Nephron (organoid): ENCODE measurements at regions not wholly inside any gene's neighbourhood (a gene's known extent, or its start where the extent isn't known, plus 50 kb on each side); places are given as distances from the start of the nearest gene placed in this dataset.

Source experiments
- H3K27ac Mint-ChIP-seq, 3 experiments: 2 replicates each; pipeline ENCODE4 v1.8.0; 2020; ENCODE audit warnings: mixed read lengths in 3 of 3, mild to moderate bottlenecking in 2 of 3, moderate library complexity in 1 of 3
- H3K27me3 Mint-ChIP-seq: 2 replicates; pipeline ENCODE4 v1.8.0; 2021; ENCODE audit warnings: low read depth, mild to moderate bottlenecking, moderate library complexity, mixed read lengths
- H3K36me3 Mint-ChIP-seq: 2 replicates; pipeline ENCODE4 v1.8.0; 2020; ENCODE audit warnings: low read depth, mixed read lengths
- H3K4me1 Mint-ChIP-seq: 2 replicates; pipeline ENCODE4 v1.8.0; 2020; ENCODE audit warnings: mixed read lengths
- H3K4me3 Mint-ChIP-seq, 3 experiments: 2 replicates each; pipeline ENCODE4 v1.8.0; 2020; ENCODE audit warnings: mild to moderate bottlenecking in 3 of 3, mixed read lengths in 3 of 3, moderate library complexity in 2 of 3
- H3K9me3 Mint-ChIP-seq: 2 replicates; pipeline ENCODE4 v1.8.0; 2020; ENCODE audit warnings: mixed read lengths
- CTCF ChIP-seq, 3 experiments: fragments of 200-600 bp; sonication (generic); IDR thresholded peaks; one replicate each; pipeline ENCODE4 v1.5.0; 2021; ENCODE audit warnings: antibody characterized with exemption in 3 of 3; ENCODE audit not compliant: unreplicated experiment in 3 of 3

DNA sequence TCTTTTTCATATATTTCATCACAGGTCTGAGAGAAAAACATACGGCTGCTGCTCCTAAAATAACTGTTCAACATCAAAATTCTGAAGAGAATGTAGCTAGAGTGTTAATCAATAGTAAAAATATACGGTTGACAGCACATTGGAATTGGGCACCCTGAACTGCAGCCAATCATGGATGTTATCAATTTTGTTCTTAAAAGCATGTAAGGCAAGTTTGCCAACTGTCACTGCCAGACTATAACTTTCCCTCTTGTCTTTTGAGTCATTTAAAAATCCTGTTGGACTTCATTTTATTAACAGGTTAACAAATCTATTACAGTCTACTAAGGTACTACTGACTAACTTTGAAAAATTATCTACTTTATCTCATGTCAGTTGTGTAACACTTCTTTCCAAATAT lies 592.8 kb downstream of the HACE1 start:
- no peak overlapping the region for H3K4me3 Mint-ChIP-seq
- no peak overlapping the region for H3K27ac Mint-ChIP-seq
- no peaks in the 10 kb centered on the region for H3K9me3 Mint-ChIP-seq
- TF ChIP-seq CTCF (IDR thresholded peaks at IDR 0.05; ENCODE audit: unreplicated experiment in 3 of 3), result no peak
- H3K27me3 Mint-ChIP-seq, result no peaks in the 10 kb centered on the region
- H3K4me1 Mint-ChIP-seq, result no peaks in the 10 kb centered on the region
- no peaks in the 10 kb centered on the region for H3K36me3 Mint-ChIP-seq

GRCh38 chr6:104256646-104257045 lies 603.1 kb downstream of the HACE1 start:
- Mint-ChIP-seq H3K36me3 (no peaks in the 10 kb centered on the region), H3K27me3 (no peaks in the 10 kb centered on the region), H3K4me1 (no peaks in the 10 kb centered on the region), H3K9me3 (no peaks in the 10 kb centered on the region), H3K27ac (no peak overlapping the region), H3K4me3 (no peak overlapping the region)
- TF ChIP-seq CTCF (IDR thresholded peaks at IDR 0.05; ENCODE audit: unreplicated experiment in 3 of 3), result no peak

DNA sequence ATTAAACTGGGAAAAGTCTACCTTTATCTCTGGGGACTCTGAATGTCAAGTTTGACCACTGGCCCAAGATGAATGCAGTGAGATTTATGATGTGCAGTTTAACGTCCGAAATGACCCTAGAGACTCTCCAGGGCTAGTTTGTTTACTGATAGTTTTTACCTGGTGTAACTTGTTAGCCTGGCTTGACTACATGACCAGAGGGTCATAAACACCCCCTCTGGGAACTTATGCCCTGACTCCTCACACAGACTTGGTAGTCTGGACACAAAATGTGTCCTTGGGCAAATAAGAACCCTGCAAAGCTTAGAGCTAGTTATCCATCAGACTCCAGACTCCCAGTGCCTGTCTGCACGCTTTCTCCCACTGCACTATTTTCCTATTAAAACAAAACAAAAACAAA lies 606.5 kb downstream of the HACE1 start:
- no peak overlapping the region for H3K27ac Mint-ChIP-seq
- no peaks in the 10 kb centered on the region for H3K4me1 Mint-ChIP-seq
- no peaks in the 10 kb centered on the region for H3K27me3 Mint-ChIP-seq
- no peaks in the 10 kb centered on the region for H3K36me3 Mint-ChIP-seq
- no peak for TF ChIP-seq CTCF (IDR thresholded peaks at IDR 0.05; ENCODE audit: unreplicated experiment in 3 of 3)
- no peaks in the 10 kb centered on the region for H3K9me3 Mint-ChIP-seq
- H3K4me3 Mint-ChIP-seq, result no peak overlapping the region

- no peak for TF ChIP-seq CTCF (IDR thresholded peaks at IDR 0.05; ENCODE audit: unreplicated experiment in 3 of 3)
- Mint-ChIP-seq H3K4me1 (no peaks in the 10 kb centered on the region), H3K27ac (no peak overlapping the region), H3K9me3 (no peaks in the 10 kb centered on the region), H3K4me3 (no peak overlapping the region), H3K27me3 (no peaks in the 10 kb centered on the region), H3K36me3 (no peaks in the 10 kb centered on the region)
These were observed 607.4 kb downstream of the HACE1 start for GRCh38 chr6:104252276-104252675.

GRCh38 chr6:104251651-104252050 lies 608.1 kb downstream of the HACE1 start:
- H3K9me3 Mint-ChIP-seq, result peaks cover 3% of the 10 kb centered on the region
- no peak for TF ChIP-seq CTCF (IDR thresholded peaks at IDR 0.05; ENCODE audit: unreplicated experiment in 3 of 3)
- no peaks in the 10 kb centered on the region for H3K27me3 Mint-ChIP-seq
- H3K36me3 Mint-ChIP-seq, result no peaks in the 10 kb centered on the region
- no peaks in the 10 kb centered on the region for H3K4me1 Mint-ChIP-seq
- H3K4me3 Mint-ChIP-seq, result no peak overlapping the region
- H3K27ac Mint-ChIP-seq, result no peak overlapping the region

- Mint-ChIP-seq H3K4me1 (peaks cover 4% of the 10 kb centered on the region), H3K27me3 (no peaks in the 10 kb centered on the region), H3K27ac (no peak overlapping the region), H3K4me3 (no peak overlapping the region), H3K9me3 (peaks cover 3% of the 10 kb centered on the region), H3K36me3 (no peaks in the 10 kb centered on the region)
- no peak for TF ChIP-seq CTCF (IDR thresholded peaks at IDR 0.05; ENCODE audit: unreplicated experiment in 3 of 3)
These were observed 618.9 kb downstream of the HACE1 start for GRCh38 chr6:104240865-104241264.
